ENCODE measurements at regions not wholly inside any gene's neighbourhood (a gene's known extent, or its start where the extent isn't known, plus 50 kb on each side); places are given as distances from the start of the nearest gene placed in this dataset.

- 91% methylated on average over 6 of the region's 9 CpGs for WGBS (ENCODE audit: insufficient coverage)
- peaks cover 22 to 32% of the 10 kb centered on the region in 2 donors for H3K27me3 Mint-ChIP-seq
- ChIA-PET POLR2A (no interaction called here), CTCF (no interaction called here)
- H3K9me3 Mint-ChIP-seq = no peaks in the 10 kb centered on the region
- Histone ChIP-seq H3K4me3 (ENCODE audit: control insufficient read depth in 1 of 2, extremely low read depth in 1 of 2, low read length in 1 of 2) (no peak overlapping the region), H3K27me3 (replicated peaks in 1 of 2; ENCODE audit: control insufficient read depth in 2 of 2, extremely low read depth in 1 of 2, insufficient read depth in 2 of 2, low read length in 1 of 2) (peaks cover 4 to 7% of the 10 kb centered on the region in 2 experiments), H3K36me3 (ENCODE audit: control insufficient read depth in 2 of 2, extremely low read depth in 1 of 2, insufficient read depth in 1 of 2, low read length in 1 of 2) (no peaks in the 10 kb centered on the region), H3K4me1 (ENCODE audit: control insufficient read depth in 1 of 2, extremely low read depth in 1 of 2, insufficient read depth in 2 of 2, low read length in 2 of 2) (no peaks in the 10 kb centered on the region), H3K9me3 (no peaks in the 10 kb centered on the region), H3K27ac (ENCODE audit: low read length) (no peak overlapping the region)
- H3K4me1 Mint-ChIP-seq = no peaks in the 10 kb centered on the region
- ATAC-seq (replicated peaks in 1 of 4) (no peak), DNase-seq (no peak)
- H3K36me3 Mint-ChIP-seq = no peaks in the 10 kb centered on the region
- H3K27ac Mint-ChIP-seq = no peak overlapping the region
- H3K4me3 Mint-ChIP-seq = no peak overlapping the region
Observed at GRCh38 chr20:21033817-21034216, 72.3 kb downstream of the LINC00237 start.

- Histone ChIP-seq H3K36me3 (ENCODE audit: control insufficient read depth in 2 of 2, extremely low read depth in 1 of 2, insufficient read depth in 1 of 2, low read length in 1 of 2) (no peaks in the 10 kb centered on the region), H3K27ac (ENCODE audit: low read length) (no peak overlapping the region), H3K9me3 (no peaks in the 10 kb centered on the region), H3K27me3 (replicated peaks in 1 of 2; ENCODE audit: control insufficient read depth in 2 of 2, extremely low read depth in 1 of 2, insufficient read depth in 2 of 2, low read length in 1 of 2) (peaks cover 4% of the 10 kb centered on the region in 2 experiments), H3K4me3 (ENCODE audit: control insufficient read depth in 1 of 2, extremely low read depth in 1 of 2, low read length in 1 of 2) (no peak overlapping the region), H3K4me1 (ENCODE audit: control insufficient read depth in 1 of 2, extremely low read depth in 1 of 2, insufficient read depth in 2 of 2, low read length in 2 of 2) (no peaks in the 10 kb centered on the region)
- no CpG with 5 or more reads among the region's 1 CpG for WGBS (ENCODE audit: insufficient coverage)
- Mint-ChIP-seq H3K36me3 (no peaks in the 10 kb centered on the region), H3K4me1 (no peaks in the 10 kb centered on the region), H3K9me3 (no peaks in the 10 kb centered on the region), H3K4me3 (no peak overlapping the region), H3K27me3 (peaks cover 25 to 32% of the 10 kb centered on the region in 2 donors), H3K27ac (no peak overlapping the region)
- CTCF ChIA-PET = interaction anchor here in 1 of 2 donors (0.6 kb wide), 1 partner anchor 18 kb away, joined by 3 read pairs; no protein-coding TSS in a partner anchor
- POLR2A ChIA-PET = no interaction called here
- ATAC-seq (replicated peaks in 1 of 4) = no peak
- DNase-seq = no peak
Observed at GRCh38 chr20:21031666-21032065, 74.5 kb downstream of the LINC00237 start.

GRCh38 chr20:21029341-21029740 is 76.8 kb downstream of the LINC00237 start:
- ChIA-PET CTCF (no interaction called here), POLR2A (no interaction called here)
- peaks cover 2 to 4% of the 10 kb centered on the region in 2 experiments for H3K27me3 ChIP-seq (replicated peaks in 1 of 2; ENCODE audit: control insufficient read depth in 2 of 2, extremely low read depth in 1 of 2, insufficient read depth in 2 of 2, low read length in 1 of 2)
- no peaks in the 10 kb centered on the region for H3K9me3 ChIP-seq
- H3K4me3 ChIP-seq (ENCODE audit: control insufficient read depth in 1 of 2, extremely low read depth in 1 of 2, low read length in 1 of 2) = no peak overlapping the region
- DNase-seq (no peak), ATAC-seq (replicated peaks in 1 of 4) (no peak)
- Mint-ChIP-seq H3K27me3 (peaks cover 19 to 22% of the 10 kb centered on the region in 2 donors), H3K27ac (no peak overlapping the region), H3K4me3 (no peak overlapping the region), H3K36me3 (no peaks in the 10 kb centered on the region), H3K9me3 (no peaks in the 10 kb centered on the region), H3K4me1 (no peaks in the 10 kb centered on the region)
- H3K27ac ChIP-seq (ENCODE audit: low read length) = no peak overlapping the region
- H3K4me1 ChIP-seq (ENCODE audit: control insufficient read depth in 1 of 2, extremely low read depth in 1 of 2, insufficient read depth in 2 of 2, low read length in 2 of 2) = no peaks in the 10 kb centered on the region
- 100% methylated on average over 1 of the region's 3 CpGs for WGBS (ENCODE audit: insufficient coverage)
- no peaks in the 10 kb centered on the region for H3K36me3 ChIP-seq (ENCODE audit: control insufficient read depth in 2 of 2, extremely low read depth in 1 of 2, insufficient read depth in 1 of 2, low read length in 1 of 2)

GRCh38 chr20:21028921-21029320 is 77.2 kb downstream of the LINC00237 start:
- no peaks in the 10 kb centered on the region for H3K36me3 ChIP-seq (ENCODE audit: control insufficient read depth in 2 of 2, extremely low read depth in 1 of 2, insufficient read depth in 1 of 2, low read length in 1 of 2)
- H3K27me3 ChIP-seq (replicated peaks in 1 of 2; ENCODE audit: control insufficient read depth in 2 of 2, extremely low read depth in 1 of 2, insufficient read depth in 2 of 2, low read length in 1 of 2) = peaks cover 2 to 4% of the 10 kb centered on the region in 2 experiments
- ChIA-PET CTCF (no interaction called here), POLR2A (no interaction called here)
- Mint-ChIP-seq H3K9me3 (no peaks in the 10 kb centered on the region), H3K36me3 (no peaks in the 10 kb centered on the region), H3K4me3 (no peak overlapping the region), H3K27me3 (peaks cover 19 to 21% of the 10 kb centered on the region in 2 donors), H3K27ac (no peak overlapping the region), H3K4me1 (no peaks in the 10 kb centered on the region)
- no peak for ATAC-seq (replicated peaks in 1 of 4)
- no peaks in the 10 kb centered on the region for H3K4me1 ChIP-seq (ENCODE audit: control insufficient read depth in 1 of 2, extremely low read depth in 1 of 2, insufficient read depth in 2 of 2, low read length in 2 of 2)
- WGBS (ENCODE audit: insufficient coverage) = no CpG with 5 or more reads among the region's 4 CpGs
- no peak overlapping the region for H3K4me3 ChIP-seq (ENCODE audit: control insufficient read depth in 1 of 2, extremely low read depth in 1 of 2, low read length in 1 of 2)
- H3K9me3 ChIP-seq = no peaks in the 10 kb centered on the region
- no peak overlapping the region for H3K27ac ChIP-seq (ENCODE audit: low read length)
- no peak for DNase-seq

- no peaks in the 10 kb centered on the region for H3K9me3 ChIP-seq
- no peaks in the 10 kb centered on the region for H3K36me3 ChIP-seq (ENCODE audit: control insufficient read depth in 2 of 2, extremely low read depth in 1 of 2, insufficient read depth in 1 of 2, low read length in 1 of 2)
- Mint-ChIP-seq H3K9me3 (no peaks in the 10 kb centered on the region), H3K36me3 (no peaks in the 10 kb centered on the region), H3K4me3 (no peak overlapping the region), H3K4me1 (no peaks in the 10 kb centered on the region), H3K27me3 (peaks cover 18 to 21% of the 10 kb centered on the region in 2 donors), H3K27ac (no peak overlapping the region)
- no peak overlapping the region for H3K4me3 ChIP-seq (ENCODE audit: control insufficient read depth in 1 of 2, extremely low read depth in 1 of 2, low read length in 1 of 2)
- DNase-seq = no peak
- ChIA-PET POLR2A (no interaction called here), CTCF (interaction anchor here in 1 of 2 donors (0.6 kb wide), 1 partner anchor 47 kb away, joined by 4 read pairs; no protein-coding TSS in a partner anchor)
- H3K27me3 ChIP-seq (replicated peaks in 1 of 2; ENCODE audit: control insufficient read depth in 2 of 2, extremely low read depth in 1 of 2, insufficient read depth in 2 of 2, low read length in 1 of 2) = peaks cover 2 to 4% of the 10 kb centered on the region in 2 experiments
- no peaks in the 10 kb centered on the region for H3K4me1 ChIP-seq (ENCODE audit: control insufficient read depth in 1 of 2, extremely low read depth in 1 of 2, insufficient read depth in 2 of 2, low read length in 2 of 2)
- no peak overlapping the region for H3K27ac ChIP-seq (ENCODE audit: low read length)
- ATAC-seq (replicated peaks in 1 of 4) = no peak
- WGBS (ENCODE audit: insufficient coverage) = no CpG with 5 or more reads among the region's 3 CpGs
Observed at GRCh38 chr20:21028436-21028835, 77.7 kb downstream of the LINC00237 start.

GRCh38 chr20:21027569-21027968 is 78.6 kb downstream of the LINC00237 start:
- Mint-ChIP-seq H3K36me3 (no peaks in the 10 kb centered on the region), H3K4me1 (no peaks in the 10 kb centered on the region), H3K9me3 (no peaks in the 10 kb centered on the region), H3K27me3 (peaks cover 16 to 25% of the 10 kb centered on the region in 2 donors), H3K4me3 (no peak overlapping the region), H3K27ac (no peak overlapping the region)
- Histone ChIP-seq H3K27me3 (replicated peaks in 1 of 2; ENCODE audit: control insufficient read depth in 2 of 2, extremely low read depth in 1 of 2, insufficient read depth in 2 of 2, low read length in 1 of 2) (peaks cover 2 to 4% of the 10 kb centered on the region in 2 experiments), H3K36me3 (ENCODE audit: control insufficient read depth in 2 of 2, extremely low read depth in 1 of 2, insufficient read depth in 1 of 2, low read length in 1 of 2) (no peaks in the 10 kb centered on the region), H3K4me1 (ENCODE audit: control insufficient read depth in 1 of 2, extremely low read depth in 1 of 2, insufficient read depth in 2 of 2, low read length in 2 of 2) (no peaks in the 10 kb centered on the region), H3K9me3 (no peaks in the 10 kb centered on the region), H3K4me3 (ENCODE audit: control insufficient read depth in 1 of 2, extremely low read depth in 1 of 2, low read length in 1 of 2) (no peak overlapping the region), H3K27ac (ENCODE audit: low read length) (no peak overlapping the region)
- CTCF ChIA-PET = no interaction called here
- POLR2A ChIA-PET = no interaction called here
- no peak for DNase-seq
- 67% methylated on average over 7 of the region's 7 CpGs for WGBS (ENCODE audit: insufficient coverage)
- ATAC-seq (replicated peaks in 1 of 4) = no peak

- POLR2A ChIA-PET = no interaction called here
- Mint-ChIP-seq H3K9me3 (no peaks in the 10 kb centered on the region), H3K4me3 (no peak overlapping the region), H3K4me1 (no peaks in the 10 kb centered on the region), H3K27me3 (peaks cover 16 to 25% of the 10 kb centered on the region in 2 donors), H3K27ac (no peak overlapping the region), H3K36me3 (no peaks in the 10 kb centered on the region)
- Histone ChIP-seq H3K36me3 (ENCODE audit: control insufficient read depth in 2 of 2, extremely low read depth in 1 of 2, insufficient read depth in 1 of 2, low read length in 1 of 2) (no peaks in the 10 kb centered on the region), H3K27me3 (replicated peaks in 1 of 2; ENCODE audit: control insufficient read depth in 2 of 2, extremely low read depth in 1 of 2, insufficient read depth in 2 of 2, low read length in 1 of 2) (peaks cover 2 to 4% of the 10 kb centered on the region in 2 experiments), H3K27ac (ENCODE audit: low read length) (no peak overlapping the region), H3K4me3 (ENCODE audit: control insufficient read depth in 1 of 2, extremely low read depth in 1 of 2, low read length in 1 of 2) (no peak overlapping the region), H3K9me3 (no peaks in the 10 kb centered on the region), H3K4me1 (ENCODE audit: control insufficient read depth in 1 of 2, extremely low read depth in 1 of 2, insufficient read depth in 2 of 2, low read length in 2 of 2) (no peaks in the 10 kb centered on the region)
- WGBS (ENCODE audit: insufficient coverage) = 87% methylated on average over 4 of the region's 6 CpGs
- CTCF ChIA-PET = no interaction called here
- ATAC-seq (replicated peaks in 1 of 4) (no peak), DNase-seq (no peak)
Observed at GRCh38 chr20:21026951-21027350, 79.2 kb downstream of the LINC00237 start.

All from T-cell (primary cell).